ACC112 (cell line): ENCODE measurements at regions not wholly inside any gene's neighbourhood (a gene's known extent, or its start where the extent isn't known, plus 50 kb on each side); places are given as distances from the start of the nearest gene placed in this dataset.

ENCODE experiments used
- H2AFZ ChIP-seq: fragments of 200-600 bp; sonication (generic); one replicate; pipeline ENCODE4 v1.6.0; 2017; ENCODE audit warnings: antibody characterized with exemption, low read length; ENCODE audit not compliant: unreplicated experiment
- H3K27ac ChIP-seq: fragments of 200-600 bp; sonication (generic); 2 replicates; pipeline ENCODE4 v1.5.1; 2014; ENCODE audit warnings: low read depth, mild to moderate bottlenecking, antibody characterized with exemption, low read length, moderate library complexity
- H3K27me3 ChIP-seq: fragments of 200-600 bp; sonication (generic); 2 replicates; pipeline ENCODE4 v1.6.1; 2014; ENCODE audit warnings: mild to moderate bottlenecking, antibody characterized with exemption, low read length, moderate library complexity, mixed read lengths; ENCODE audit not compliant: insufficient read depth
- H3K36me3 ChIP-seq: fragments of 200-600 bp; sonication (generic); 2 replicates; pipeline ENCODE4 v1.6.1; 2016; ENCODE audit warnings: mild to moderate bottlenecking, antibody characterized with exemption, low read length, moderate library complexity, mixed read lengths; ENCODE audit not compliant: insufficient read depth
- H3K4me1 ChIP-seq: fragments of 200-600 bp; sonication (generic); one replicate; pipeline ENCODE4 v1.6.1; 2016; ENCODE audit warnings: low read length, mixed read lengths; ENCODE audit not compliant: insufficient read depth, unreplicated experiment, control insufficient read depth
- H3K4me3 ChIP-seq: fragments of 200-600 bp; sonication (generic); 2 replicates; pipeline ENCODE4 v1.5.1; 2014; ENCODE audit warnings: mild to moderate bottlenecking, low read depth, low read length
- H3K79me2 ChIP-seq: fragments of 200-600 bp; sonication (generic); one replicate; pipeline ENCODE4 v1.6.0; 2016; ENCODE audit warnings: low read length; ENCODE audit not compliant: control insufficient read depth, unreplicated experiment, insufficient read depth

GRCh38 chr10:55353414-55353813, 552.4 kb upstream of the PCDH15 start:
- Histone ChIP-seq H3K4me3 (no peak overlapping the region), H2AFZ (no peak overlapping the region), H3K36me3 (no peaks in the 10 kb centered on the region), H3K79me2 (no peaks in the 10 kb centered on the region), H3K27ac (no peak overlapping the region), H3K4me1 (no peaks in the 10 kb centered on the region), H3K27me3 (no peaks in the 10 kb centered on the region)

GRCh38 chr10:55351431-55351830, 550.4 kb upstream of the PCDH15 start:
- no peaks in the 10 kb centered on the region for H3K4me1 ChIP-seq
- H3K4me3 ChIP-seq, result no peak overlapping the region
- H3K27me3 ChIP-seq, result no peaks in the 10 kb centered on the region
- H3K27ac ChIP-seq, result no peak overlapping the region
- H3K36me3 ChIP-seq, result no peaks in the 10 kb centered on the region
- H3K79me2 ChIP-seq, result no peaks in the 10 kb centered on the region
- H2AFZ ChIP-seq, result no peak overlapping the region

GRCh38 chr10:55348534-55348933, 547.5 kb upstream of the PCDH15 start:
- Histone ChIP-seq H3K4me3 (no peak overlapping the region), H3K27me3 (no peaks in the 10 kb centered on the region), H3K4me1 (no peaks in the 10 kb centered on the region), H3K27ac (no peak overlapping the region), H2AFZ (no peak overlapping the region), H3K79me2 (no peaks in the 10 kb centered on the region), H3K36me3 (no peaks in the 10 kb centered on the region)

GRCh38 chr10:55330486-55330885, 529.5 kb upstream of the PCDH15 start:
- H3K27me3 ChIP-seq, result no peaks in the 10 kb centered on the region
- no peak overlapping the region for H3K27ac ChIP-seq
- H2AFZ ChIP-seq, result no peak overlapping the region
- H3K79me2 ChIP-seq, result no peaks in the 10 kb centered on the region
- no peaks in the 10 kb centered on the region for H3K36me3 ChIP-seq
- H3K4me1 ChIP-seq, result no peaks in the 10 kb centered on the region
- H3K4me3 ChIP-seq, result no peak overlapping the region

- Histone ChIP-seq H3K27me3 (no peaks in the 10 kb centered on the region), H3K4me3 (no peak overlapping the region), H3K27ac (no peak overlapping the region), H3K36me3 (no peaks in the 10 kb centered on the region), H2AFZ (no peak overlapping the region), H3K4me1 (no peaks in the 10 kb centered on the region), H3K79me2 (no peaks in the 10 kb centered on the region)
Measured at GRCh38 chr10:55329796-55330195, 528.8 kb upstream of the PCDH15 start.

- H3K36me3 ChIP-seq, result no peaks in the 10 kb centered on the region
- no peak overlapping the region for H3K27ac ChIP-seq
- no peaks in the 10 kb centered on the region for H3K79me2 ChIP-seq
- no peaks in the 10 kb centered on the region for H3K27me3 ChIP-seq
- H2AFZ ChIP-seq, result no peak overlapping the region
- no peak overlapping the region for H3K4me3 ChIP-seq
- no peaks in the 10 kb centered on the region for H3K4me1 ChIP-seq
Measured at GRCh38 chr10:55320187-55320700, 519.2 kb upstream of the PCDH15 start.

- no peaks in the 10 kb centered on the region for H3K79me2 ChIP-seq
- no peak overlapping the region for H3K27ac ChIP-seq
Measured at GRCh38 chr10:55311848-55312635, 511.0 kb upstream of the PCDH15 start.

GRCh38 chr10:55310143-55310542, 509.1 kb upstream of the PCDH15 start:
- Histone ChIP-seq H3K79me2 (no peaks in the 10 kb centered on the region), H2AFZ (no peak overlapping the region), H3K4me1 (no peaks in the 10 kb centered on the region), H3K27ac (no peak overlapping the region), H3K27me3 (no peaks in the 10 kb centered on the region), H3K36me3 (no peaks in the 10 kb centered on the region), H3K4me3 (no peak overlapping the region)

More at GRCh38 chr10:55311848-55312635, 511.0 kb upstream of the PCDH15 start:
- Histone ChIP-seq H2AFZ (no peak overlapping the region), H3K27me3 (no peaks in the 10 kb centered on the region), H3K36me3 (no peaks in the 10 kb centered on the region), H3K4me3 (no peak overlapping the region), H3K4me1 (no peaks in the 10 kb centered on the region)

- H3K4me1 ChIP-seq, result no peaks in the 10 kb centered on the region
- H3K4me3 ChIP-seq, result no peak overlapping the region
- H2AFZ ChIP-seq, result no peak overlapping the region
- H3K27ac ChIP-seq, result no peak overlapping the region
- no peaks in the 10 kb centered on the region for H3K36me3 ChIP-seq
- H3K27me3 ChIP-seq, result no peaks in the 10 kb centered on the region
- H3K79me2 ChIP-seq, result no peaks in the 10 kb centered on the region
Measured at GRCh38 chr10:55305285-55305684, 504.3 kb upstream of the PCDH15 start.

GRCh38 chr10:55287346-55287745, 486.3 kb upstream of the PCDH15 start:
- no peak overlapping the region for H2AFZ ChIP-seq
- no peaks in the 10 kb centered on the region for H3K27me3 ChIP-seq
- no peak overlapping the region for H3K4me3 ChIP-seq
- no peak overlapping the region for H3K27ac ChIP-seq
- no peaks in the 10 kb centered on the region for H3K36me3 ChIP-seq
- no peaks in the 10 kb centered on the region for H3K79me2 ChIP-seq
- H3K4me1 ChIP-seq, result no peaks in the 10 kb centered on the region

- no peaks in the 10 kb centered on the region for H3K27me3 ChIP-seq
- no peaks in the 10 kb centered on the region for H3K79me2 ChIP-seq
- no peak overlapping the region for H2AFZ ChIP-seq
- no peaks in the 10 kb centered on the region for H3K4me1 ChIP-seq
- no peak overlapping the region for H3K27ac ChIP-seq
- no peak overlapping the region for H3K4me3 ChIP-seq
- H3K36me3 ChIP-seq, result no peaks in the 10 kb centered on the region
Measured at GRCh38 chr10:55283031-55283430, 482.0 kb upstream of the PCDH15 start.
